Middle frontal gyrus (tissue), 1 donor: ENCODE measurements at regions not wholly inside any gene's neighbourhood (a gene's known extent, or its start where the extent isn't known, plus 50 kb on each side); places are given as distances from the start of the nearest gene placed in this dataset.
"Not testable (repeated sequence)": the region's sequence is repeated elsewhere in the genome, so short reads cannot be mapped to it uniquely, and the experiment has no call there.

Source experiments
- DNase-seq: peaks from one replicate; pipeline ENCODE4 v3.0.0-alpha.2; 2015; ENCODE audit warnings: low spot score; ENCODE audit errors: extremely low spot score

DNA sequence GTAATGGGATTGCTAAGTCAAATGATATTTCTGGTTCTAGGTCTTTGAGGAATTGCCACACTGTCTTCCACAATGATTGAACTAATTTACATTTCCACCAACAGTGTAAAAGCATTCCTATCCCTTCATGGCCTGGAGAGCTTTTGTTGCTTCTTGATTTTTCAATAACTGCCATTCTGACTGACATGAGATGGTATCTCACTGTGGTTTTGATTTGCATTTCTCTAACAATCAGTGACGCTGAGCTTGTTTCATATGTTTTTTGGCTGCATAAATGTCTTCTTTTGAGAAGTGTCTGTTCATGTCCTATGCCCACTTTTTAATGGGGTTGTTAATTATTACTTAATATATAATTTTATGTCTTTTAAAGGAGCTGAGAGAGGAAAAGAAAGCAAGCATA, 177.7 kb upstream of the VLDLR start:
- DNase-seq: not testable (repeated sequence)

DNA sequence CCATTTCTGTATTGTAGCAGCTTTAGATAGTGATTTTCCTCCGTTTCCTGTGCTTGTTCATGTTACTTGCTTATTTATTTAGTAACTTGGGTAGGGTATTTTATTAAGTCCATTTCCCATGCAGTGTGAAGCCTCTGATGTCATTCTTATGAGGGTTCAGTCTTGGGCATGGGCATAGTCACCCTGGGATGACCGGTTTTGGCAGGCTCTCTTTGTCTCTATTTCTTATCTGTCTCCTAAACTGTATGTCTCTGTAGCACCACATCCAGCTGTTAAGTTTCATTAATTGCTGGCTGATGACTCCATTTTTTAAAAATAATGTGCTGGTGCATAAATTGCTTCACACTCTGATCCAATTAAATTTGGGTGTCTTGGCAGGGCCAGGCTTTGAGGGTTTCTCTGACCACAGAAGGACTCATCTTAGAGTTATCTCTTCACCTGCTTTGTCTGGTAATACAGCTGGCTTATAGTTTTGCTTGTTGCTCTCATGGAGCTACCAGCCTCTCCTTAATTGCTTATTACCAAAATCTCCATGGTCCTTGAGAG, 173.3 kb upstream of the VLDLR start:
- no peak for DNase-seq

DNA sequence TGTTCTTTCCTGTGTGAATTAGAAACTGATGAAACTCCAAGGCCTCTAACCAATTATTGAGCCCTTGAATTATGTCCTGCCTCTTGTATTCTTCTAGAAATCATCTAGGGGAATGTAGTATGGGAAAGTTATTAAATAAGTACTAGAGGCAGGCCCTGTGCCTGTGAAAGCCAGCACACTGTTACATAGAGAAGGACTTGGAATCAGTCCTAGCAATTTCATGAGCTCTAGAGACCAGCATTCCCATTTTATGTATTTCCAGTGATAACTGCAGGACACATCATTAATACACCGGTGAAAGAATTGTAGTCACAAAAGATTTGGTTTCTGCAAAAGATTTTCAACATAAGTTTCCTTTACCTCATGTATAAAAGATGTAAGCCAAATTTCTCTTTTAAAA, 168.5 kb upstream of the VLDLR start:
- no peak for DNase-seq

DNA sequence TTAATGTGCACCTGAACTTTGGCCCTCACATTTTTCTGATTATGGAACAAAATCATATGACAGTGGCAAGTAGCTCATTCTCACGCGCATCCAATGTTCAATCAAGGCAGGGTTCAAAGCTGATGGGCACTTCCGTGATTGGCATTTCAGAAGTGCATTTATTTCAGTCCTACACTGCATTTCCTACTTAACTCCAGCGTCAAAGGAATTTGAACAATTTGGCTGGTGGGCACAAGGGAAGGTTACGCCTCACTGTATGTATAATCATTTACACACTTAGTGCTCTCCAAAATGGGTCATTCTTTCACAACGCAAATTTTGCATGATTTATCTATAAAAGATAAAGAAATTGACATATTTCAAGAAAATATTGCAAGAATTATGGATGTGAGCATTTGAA, 167.9 kb upstream of the VLDLR start:
- DNase-seq: no peak

DNA sequence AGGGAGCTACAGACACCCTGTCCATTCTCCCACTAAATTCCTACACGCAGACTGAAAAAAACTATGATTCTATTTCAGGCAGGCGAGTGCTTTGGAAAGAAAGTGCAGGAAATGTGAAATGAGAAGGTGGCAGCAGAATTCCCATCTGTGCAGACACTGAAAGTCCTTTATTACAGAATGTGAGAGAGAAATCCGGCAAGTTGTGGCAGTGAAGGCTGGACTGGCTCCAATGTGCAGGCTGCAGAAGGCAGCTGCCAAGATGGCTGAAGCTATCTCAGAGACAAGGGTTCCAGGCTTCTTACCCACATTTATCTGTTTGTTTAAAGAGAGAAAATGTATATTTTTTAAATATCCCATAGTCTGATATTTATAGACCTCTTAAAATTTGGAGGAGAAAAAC, 161.8 kb upstream of the VLDLR start:
- DNase-seq: peak; percentile 72

DNA sequence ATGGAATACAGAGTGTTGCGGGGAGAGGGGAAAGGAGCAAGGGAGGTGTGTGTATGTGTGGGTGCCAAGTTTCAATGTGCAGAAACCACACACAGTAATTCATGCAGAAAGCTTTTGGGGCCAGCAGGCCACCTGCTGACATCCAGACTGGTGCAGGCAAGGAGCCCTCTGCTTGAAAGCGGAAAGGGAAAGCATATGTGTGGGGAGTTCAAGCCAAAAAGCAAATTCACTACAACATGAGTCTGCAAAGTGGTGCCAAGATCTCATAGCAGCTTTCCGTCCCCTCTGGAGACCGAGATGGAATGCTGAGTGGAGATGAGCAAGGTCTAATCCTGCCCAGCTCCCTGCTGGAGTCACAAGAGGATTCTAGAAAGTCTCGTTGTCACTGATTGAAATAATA, 159.7 kb upstream of the VLDLR start:
- DNase-seq: no peak

DNA sequence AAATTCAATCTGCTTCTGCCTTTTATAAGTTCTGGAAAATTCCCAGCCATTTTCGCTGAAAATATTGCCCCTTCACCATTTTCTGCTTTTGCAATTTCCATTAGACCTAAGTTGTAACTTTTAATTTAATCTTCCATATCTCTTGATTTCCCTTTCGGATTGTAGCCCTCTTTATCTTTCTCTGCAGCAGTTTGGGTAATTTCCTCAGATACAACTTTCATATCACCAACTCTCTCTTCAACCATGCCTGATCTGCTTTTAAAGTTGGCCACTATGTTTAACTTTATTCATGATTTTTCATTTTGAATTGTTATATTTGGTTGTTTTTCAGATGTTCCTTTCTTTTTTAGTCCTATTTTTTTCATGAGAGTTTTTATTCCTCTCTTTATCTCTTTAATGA, 157.0 kb upstream of the VLDLR start:
- no peak for DNase-seq

DNA sequence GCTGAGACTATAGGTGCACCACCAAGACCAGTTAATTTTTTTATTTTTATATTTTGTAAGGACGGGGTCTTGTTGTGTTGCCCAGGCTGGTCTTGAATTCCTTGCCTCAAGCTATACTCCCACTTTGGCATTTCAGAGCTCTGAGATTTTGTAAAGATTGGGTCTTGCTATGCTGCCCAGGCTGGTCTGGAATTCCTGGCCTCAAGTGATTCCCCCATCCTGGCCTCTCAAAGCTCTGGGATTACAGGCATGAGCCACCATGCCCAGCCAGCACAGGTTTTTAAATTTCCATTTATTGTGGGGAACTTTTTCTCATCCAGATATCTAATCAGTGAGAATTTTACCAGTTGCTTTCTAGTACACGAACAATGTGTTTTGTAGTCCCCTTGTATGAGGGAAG, 156.1 kb upstream of the VLDLR start:
- DNase-seq: no peak

DNA sequence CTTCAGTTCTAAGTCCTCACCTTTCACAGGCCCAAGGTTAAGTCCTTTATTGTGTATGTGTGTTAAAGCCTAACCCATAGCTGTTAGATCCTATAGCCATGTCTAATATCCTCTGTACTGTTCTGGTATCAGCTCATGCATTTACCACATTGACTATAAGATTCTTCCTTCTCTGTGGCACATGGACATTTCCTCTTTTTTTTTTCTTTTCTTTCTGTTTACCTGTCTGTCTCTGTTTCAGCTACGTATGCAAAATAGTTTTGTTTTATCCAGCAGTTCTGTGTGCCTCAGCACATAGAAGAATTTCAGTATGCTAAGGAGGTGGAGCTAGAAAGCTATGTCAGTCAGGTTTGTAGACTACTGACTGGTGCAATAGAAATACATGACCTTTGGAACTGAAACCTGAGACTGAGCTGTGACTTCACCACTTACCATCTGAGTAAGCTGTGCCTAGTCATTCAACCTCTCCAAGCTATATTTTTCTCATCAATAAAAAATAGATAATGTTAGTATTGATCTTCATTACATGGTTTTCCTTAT, 155.6 kb upstream of the VLDLR start:
- no peak for DNase-seq

DNA sequence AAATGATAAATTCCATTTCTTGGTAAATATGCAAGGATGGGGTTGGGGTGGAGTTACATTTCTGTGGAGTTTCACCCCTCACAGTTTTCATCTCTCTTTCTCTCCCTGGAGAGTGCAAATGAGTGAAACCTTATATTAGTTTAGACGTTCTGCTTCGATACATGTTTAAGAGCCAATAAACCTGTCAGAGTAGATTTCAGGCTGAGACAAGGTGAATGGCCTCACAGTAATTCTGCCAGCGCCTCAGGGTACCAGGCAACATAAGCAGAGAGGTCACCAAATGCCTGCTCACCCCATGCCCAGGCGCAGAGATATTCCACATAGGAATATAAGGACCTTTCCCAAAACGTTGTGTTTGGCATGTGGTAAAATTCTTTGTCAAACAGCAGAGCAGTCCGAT, 154.9 kb upstream of the VLDLR start:
- DNase-seq: no peak

DNA sequence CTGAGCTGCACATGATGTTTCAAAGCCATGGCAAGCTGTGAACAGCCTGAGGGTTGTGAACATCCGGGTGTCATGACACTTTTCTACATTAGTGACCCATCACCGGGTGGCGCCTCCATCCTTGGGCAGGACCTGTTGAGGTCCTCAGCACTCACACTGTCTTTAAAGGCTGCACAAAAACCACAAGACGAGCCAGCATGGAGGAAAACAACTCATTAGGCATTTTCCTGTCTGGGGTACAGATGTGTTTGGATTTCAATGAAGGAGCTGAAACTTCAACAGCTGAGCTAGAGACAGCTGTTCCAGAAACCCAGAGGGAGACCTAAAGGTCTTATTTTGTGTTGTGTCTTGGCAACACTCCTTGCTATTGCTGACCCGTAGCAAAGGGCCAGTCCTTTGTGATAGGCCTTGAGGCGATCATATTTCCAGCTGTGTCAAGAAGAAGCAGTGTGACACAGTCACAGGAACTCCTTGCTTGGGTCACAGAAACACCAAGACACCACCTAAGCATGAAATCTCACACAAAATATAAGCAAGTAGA, 151.8 kb upstream of the VLDLR start:
- DNase-seq: no peak

DNA sequence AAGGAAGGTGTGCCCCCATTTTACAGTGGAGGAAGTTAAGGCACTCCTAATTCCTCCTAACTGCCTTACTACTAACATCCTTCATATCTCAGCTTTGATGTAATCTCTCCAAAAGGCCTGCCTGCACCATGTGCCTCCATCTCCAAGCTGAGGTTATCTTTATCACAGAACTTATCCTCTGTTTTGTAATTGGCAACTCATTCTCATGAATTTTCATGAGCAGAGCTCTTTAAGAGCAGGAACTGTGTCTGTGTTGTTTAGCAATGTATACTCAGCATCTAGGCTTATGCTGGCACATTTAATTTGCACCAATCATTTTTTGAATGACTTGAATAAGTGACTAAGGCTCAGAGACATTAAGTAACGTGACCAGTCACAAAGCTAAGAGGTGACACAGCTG, 147.9 kb upstream of the VLDLR start:
- no peak for DNase-seq

DNA sequence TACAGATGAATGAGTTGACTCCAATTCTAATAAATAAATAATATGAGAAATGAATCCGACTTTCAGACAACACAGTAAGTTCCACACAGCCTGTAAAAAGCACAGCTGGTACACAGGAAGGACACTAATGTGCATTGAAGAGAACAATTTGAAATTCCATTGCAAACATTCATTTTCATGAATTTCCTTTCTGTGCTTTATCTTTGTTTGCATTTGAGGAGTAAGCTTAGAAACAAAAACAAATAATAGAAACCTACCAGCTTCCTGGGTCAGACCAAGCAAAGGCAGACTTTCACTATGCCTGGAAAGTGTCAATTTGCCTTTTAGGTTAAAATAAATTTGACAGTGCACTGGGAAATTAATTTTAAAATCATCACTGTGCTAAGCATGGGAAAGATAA, 143.8 kb upstream of the VLDLR start:
- DNase-seq: no peak

DNA sequence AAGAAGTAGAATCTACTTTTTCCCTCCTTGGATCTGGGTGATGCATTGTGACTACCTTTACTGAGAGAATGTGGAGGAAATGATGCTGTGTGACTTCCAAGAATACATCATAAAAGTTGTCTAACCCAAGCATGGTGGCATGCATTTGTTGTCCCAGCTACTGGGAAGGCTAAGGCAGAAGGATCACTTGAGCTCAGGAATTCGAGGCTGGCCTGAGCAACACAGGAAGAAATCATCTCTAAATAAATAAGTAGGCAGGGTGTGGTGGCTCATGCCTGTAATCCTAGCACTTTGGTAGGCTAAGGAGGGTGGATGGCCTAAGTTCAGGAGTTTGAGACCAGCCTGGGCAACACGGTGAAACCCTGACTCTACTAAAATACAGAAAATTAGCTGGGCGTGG, 143.2 kb upstream of the VLDLR start:
- DNase-seq: no peak

DNA sequence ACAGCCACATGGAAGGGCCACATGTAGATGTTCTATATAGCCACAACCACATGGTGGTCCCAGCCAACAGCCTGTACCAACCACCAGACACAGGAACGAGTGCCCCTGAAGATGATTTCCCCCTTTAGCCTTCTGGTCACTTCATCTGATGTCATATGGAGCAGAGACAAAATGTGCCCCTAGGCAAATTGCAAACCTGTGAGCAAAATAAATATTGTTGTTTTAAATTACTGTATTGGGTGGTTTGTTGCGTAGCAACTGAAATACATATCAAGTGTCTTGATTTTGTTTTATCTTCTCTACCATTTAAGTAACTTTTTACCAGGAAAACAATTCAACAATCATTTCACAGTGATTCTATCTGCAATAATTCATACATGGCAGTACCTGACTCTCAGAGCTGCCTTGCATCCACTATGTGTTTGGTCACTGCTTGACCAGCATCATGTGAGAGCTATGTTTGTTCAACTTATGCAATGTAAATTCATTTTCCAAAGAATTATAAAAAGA, 142.5 kb upstream of the VLDLR start:
- DNase-seq: no peak

DNA sequence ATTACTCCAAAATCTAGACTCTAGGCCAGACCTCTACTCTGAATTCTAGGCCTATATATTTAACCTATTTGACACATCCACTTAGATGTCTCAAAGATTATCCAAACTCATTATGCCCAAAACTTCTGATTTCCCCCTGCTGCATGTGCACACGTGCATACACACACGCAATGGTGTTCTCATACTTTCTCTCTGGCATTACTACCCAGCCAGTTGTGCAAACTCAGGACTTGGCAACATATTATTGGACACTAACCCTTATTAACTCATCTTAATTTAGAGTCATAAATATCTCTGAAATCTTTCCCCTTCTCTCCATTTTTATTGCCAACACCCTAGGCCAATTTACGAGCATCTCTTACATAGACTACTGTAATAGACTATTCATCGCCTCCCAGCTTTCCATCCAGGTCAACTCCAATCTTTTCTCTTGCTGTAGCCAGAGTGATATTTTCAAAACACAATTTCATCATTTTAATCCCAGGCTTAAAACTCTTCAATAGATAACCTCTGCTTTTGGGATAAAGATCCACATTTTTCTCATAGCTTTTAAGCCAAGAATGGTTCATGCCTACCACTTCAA, 141.2 kb upstream of the VLDLR start:
- no peak for DNase-seq

DNA sequence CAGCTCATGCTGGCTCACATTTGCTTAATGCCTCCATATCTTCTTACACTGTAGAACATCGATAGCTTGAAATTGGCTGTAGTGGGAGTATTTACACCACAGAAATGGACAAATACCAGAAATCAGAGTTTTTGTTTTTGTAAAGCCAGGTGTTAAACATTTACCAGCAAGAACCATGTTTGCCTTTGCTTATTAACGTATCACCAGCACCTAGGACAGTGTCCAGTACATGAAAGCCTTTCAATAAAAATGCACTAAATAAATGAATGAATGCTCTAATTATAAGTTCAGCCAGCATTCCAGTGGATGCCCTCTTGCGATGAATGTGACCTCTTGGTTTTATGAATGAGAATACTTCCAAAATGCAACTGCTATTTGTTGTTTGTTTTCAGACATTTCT, 140.4 kb upstream of the VLDLR start:
- DNase-seq: no peak

DNA sequence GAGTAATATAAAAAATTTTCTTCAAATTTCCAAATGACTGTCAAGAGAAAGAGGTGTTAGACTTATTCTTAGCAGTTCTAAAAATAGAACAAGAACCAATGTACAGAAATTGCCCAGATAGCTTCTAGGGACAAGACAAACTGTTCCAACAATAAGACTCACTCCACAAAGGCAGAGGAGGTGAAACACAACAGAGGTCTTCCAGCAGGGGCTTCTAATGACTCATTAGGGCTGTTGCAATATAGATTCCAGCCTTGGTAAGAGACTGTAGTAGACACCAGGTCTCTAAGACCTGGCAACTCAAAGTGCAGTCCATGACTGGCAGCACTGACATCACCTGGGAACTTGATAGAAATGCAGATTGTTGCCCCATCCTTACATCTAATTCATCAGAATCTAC, 134.6 kb upstream of the VLDLR start:
- DNase-seq: no peak

DNA sequence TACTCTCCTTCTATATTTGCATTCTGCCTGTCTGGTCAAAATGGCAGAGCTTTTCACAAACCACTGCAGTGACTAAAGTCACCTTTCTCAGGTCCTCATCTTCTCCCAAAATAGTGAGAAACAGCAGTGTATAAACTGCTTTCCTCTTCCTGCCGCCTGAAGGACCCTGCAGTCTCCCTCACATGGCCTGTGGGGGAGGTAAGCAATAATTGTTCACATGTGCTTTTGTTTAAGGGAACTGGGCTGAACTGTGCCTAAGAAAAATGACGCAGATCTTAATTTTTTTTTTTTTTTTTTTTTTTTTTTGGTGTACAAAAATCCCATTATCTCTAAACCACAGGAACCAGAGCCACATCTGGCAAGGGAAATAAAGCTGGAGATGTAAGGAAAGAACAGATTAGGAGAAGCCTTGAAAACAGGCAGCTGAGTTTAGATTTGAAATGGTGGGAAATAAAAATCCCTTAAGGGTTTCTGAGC, 131.7 kb upstream of the VLDLR start:
- no peak for DNase-seq

DNA sequence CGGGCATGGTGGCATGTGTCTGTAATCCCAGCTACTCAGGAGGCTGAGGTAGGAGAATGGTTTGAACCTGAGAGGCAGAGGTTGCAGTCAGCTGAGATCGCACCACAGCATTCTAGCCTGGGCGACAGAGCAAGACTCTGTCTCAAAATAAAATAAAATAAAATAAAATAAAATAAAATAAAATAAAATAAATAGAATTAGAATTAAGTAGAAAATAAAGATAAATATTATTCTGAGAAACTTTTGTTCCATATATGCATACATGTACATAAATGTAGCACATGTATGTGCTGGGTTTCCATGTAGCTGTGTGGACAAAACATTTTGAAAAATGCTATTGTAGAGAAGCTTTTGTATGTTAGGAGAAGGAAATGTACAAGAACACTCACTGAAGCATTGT, 129.4 kb upstream of the VLDLR start:
- no peak for DNase-seq

DNA sequence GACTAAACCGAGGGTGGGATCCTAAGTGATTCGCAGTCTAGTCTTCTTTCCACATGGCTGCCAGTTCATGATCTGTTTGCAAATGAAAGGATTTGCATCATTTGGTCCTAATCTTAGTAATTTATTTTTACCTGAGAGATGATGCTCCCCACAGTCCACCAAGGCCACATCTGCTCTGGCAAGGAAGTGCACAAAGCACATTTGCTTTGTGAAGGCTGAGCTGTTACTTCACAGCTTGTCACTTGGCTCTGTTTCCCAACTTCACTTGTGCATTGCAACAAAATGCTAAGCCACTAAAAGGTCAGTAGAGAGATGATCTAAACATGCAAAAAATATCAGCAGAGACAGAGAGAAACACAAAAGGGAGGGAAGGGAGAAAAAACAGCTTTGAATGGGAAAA, 128.5 kb upstream of the VLDLR start:
- DNase-seq: no peak

DNA sequence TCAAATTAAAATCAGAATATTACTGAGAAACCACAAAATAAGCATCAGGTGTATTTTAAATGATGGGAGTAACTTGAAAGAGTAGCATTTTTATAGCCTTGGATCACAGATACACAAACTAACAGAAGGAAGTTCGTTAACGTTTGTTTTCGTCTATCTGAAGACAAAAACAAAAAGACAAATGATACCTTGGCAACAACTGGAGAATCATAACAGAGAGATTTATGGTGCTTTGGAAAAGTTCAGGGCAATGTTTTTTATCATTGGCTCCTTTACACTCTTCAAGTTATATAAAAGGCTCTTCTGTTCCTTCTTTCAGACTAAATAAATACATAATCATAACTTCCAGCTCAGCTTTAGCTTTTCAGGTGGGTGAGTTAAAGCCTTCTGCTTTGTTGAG, 128.1 kb upstream of the VLDLR start:
- DNase-seq: no peak

DNA sequence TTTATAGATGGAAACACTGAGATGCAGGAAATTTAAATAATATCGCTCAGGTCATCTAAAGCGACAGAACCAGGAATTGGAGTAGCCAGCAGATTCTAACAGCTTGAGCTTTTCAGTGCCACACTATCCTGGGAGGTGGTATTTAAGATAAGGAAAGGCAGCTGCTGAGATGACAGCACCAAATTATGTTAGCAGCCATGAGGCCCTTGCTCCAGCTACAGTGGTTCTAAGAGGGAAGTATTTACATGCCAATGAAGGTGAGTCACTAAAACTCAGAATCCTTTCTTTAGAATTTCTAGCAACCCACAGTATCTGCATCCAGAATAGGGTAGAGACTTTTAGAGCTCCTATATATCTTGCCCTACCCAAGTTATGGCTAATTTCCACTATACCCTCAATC, 127.0 kb upstream of the VLDLR start:
- DNase-seq: no peak
